WERI-Rb-1 (cell line): ENCODE measurements at regions not wholly inside any gene's neighbourhood (a gene's known extent, or its start where the extent isn't known, plus 50 kb on each side); places are given as distances from the start of the nearest gene placed in this dataset.

Source experiments
- DNase-seq: peaks from one replicate; pipeline ENCODE4 v3.0.0-alpha.2; 2020
- H3K27ac ChIP-seq: fragments of 250-450 bp; sonication (Bioruptor Pico); 2 replicates; pipeline ENCODE4 v1.5.1; 2020; ENCODE audit warnings: mild to moderate bottlenecking, moderate library complexity
- H3K27me3 ChIP-seq: fragments of 250-450 bp; sonication (Bioruptor Pico); 2 replicates; pipeline ENCODE4 v1.5.1; 2021; ENCODE audit warnings: mild to moderate bottlenecking, low read depth, moderate library complexity; ENCODE audit not compliant: insufficient read depth, severe bottlenecking
- H3K36me3 ChIP-seq: fragments of 250-450 bp; sonication (Bioruptor Pico); 2 replicates; pipeline ENCODE4 v1.5.1; 2020; ENCODE audit warnings: mild to moderate bottlenecking, moderate library complexity
- H3K4me3 ChIP-seq: 2 replicates; pipeline ENCODE4 v1.5.1; 2011; ENCODE audit warnings: low read depth, mild to moderate bottlenecking, control low read depth, low read length
- H3K9me3 ChIP-seq: fragments of 250-450 bp; sonication (Bioruptor Pico); 2 replicates; pipeline ENCODE4 v1.5.1; 2021; ENCODE audit warnings: mild to moderate bottlenecking, moderate library complexity; ENCODE audit not compliant: severe bottlenecking
- TF ChIP-seq, protein P1 (sequence below): IDR thresholded peaks from 2 replicates; pipeline ENCODE4 v1.5.1; 2011; ENCODE audit warnings: low read depth, mild to moderate bottlenecking, control low read depth, inconsistent platforms, low read length

DNA sequence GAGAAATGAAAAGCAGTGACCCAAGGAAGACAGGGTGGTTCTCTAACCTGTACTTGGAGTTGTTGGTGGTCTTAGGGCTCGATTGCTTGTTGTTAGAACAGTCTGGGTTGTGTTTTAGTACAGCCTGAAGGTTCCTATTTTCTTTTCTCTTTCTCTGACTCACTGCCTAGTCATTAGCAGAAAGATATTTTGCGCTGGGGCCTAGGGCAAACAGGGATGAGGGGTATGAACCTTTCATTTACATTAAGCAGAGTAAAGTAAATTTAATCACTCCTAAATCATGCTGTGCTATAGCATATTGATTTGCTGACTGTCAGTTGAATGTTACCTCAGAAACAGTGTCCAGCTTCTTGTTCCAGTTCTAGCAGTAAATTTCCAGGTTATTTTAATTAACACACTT is 197.2 kb downstream of the RWDD3 start:
- TF ChIP-seq, protein P1, sequence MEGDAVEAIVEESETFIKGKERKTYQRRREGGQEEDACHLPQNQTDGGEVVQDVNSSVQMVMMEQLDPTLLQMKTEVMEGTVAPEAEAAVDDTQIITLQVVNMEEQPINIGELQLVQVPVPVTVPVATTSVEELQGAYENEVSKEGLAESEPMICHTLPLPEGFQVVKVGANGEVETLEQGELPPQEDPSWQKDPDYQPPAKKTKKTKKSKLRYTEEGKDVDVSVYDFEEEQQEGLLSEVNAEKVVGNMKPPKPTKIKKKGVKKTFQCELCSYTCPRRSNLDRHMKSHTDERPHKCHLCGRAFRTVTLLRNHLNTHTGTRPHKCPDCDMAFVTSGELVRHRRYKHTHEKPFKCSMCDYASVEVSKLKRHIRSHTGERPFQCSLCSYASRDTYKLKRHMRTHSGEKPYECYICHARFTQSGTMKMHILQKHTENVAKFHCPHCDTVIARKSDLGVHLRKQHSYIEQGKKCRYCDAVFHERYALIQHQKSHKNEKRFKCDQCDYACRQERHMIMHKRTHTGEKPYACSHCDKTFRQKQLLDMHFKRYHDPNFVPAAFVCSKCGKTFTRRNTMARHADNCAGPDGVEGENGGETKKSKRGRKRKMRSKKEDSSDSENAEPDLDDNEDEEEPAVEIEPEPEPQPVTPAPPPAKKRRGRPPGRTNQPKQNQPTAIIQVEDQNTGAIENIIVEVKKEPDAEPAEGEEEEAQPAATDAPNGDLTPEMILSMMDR = no peak
- DNase-seq = no peak
- H3K27me3 ChIP-seq = no peaks in the 10 kb centered on the region
- H3K36me3 ChIP-seq = no peaks in the 10 kb centered on the region
- no peak overlapping the region for H3K4me3 ChIP-seq
- H3K27ac ChIP-seq = no peak overlapping the region
- H3K9me3 ChIP-seq = no peaks in the 10 kb centered on the region

DNA sequence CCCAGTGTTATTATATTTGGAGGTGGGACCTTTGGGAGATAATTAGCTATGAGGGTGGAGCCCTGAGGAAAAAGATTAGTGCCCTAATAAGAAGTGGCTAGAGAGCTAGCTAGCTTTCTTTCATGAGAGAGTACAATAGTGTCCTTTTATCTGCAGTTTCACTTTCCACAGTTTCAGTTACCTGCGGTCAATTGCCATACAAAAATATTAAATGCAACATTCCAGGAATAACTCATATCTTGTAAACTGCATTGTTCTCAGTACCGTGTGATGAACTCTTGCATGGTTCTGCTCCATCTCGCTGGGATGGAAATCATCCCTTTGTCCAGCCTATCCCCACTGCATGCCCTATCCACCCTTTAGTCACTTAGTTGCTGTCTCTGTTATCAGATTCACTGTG is 201.6 kb downstream of the RWDD3 start:
- Histone ChIP-seq H3K36me3 (no peaks in the 10 kb centered on the region), H3K9me3 (no peaks in the 10 kb centered on the region), H3K27ac (no peak overlapping the region), H3K4me3 (no peak overlapping the region), H3K27me3 (no peaks in the 10 kb centered on the region)
- DNase-seq = no peak
- TF ChIP-seq, protein P1 = no peak

DNA sequence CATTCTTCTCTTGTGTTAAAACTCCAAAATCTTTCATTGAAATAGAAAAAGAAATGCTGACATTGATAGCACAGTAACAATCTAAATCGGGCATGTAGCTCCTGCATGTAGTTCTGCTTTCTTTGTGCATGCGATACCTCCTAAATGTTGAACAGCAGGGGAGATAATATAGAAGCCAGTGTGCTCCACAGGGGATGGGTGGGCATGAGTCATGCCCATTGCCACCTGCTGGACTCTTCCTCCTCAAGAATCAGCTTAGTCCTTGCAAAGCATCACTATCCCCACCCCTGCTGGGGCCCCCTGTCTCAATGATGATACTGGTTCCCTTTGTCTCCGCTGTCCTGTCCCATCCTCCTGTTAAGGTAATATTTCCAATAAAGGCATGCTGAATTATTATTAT is 203.0 kb downstream of the RWDD3 start:
- H3K4me3 ChIP-seq = no peak overlapping the region
- H3K9me3 ChIP-seq = no peaks in the 10 kb centered on the region

DNA sequence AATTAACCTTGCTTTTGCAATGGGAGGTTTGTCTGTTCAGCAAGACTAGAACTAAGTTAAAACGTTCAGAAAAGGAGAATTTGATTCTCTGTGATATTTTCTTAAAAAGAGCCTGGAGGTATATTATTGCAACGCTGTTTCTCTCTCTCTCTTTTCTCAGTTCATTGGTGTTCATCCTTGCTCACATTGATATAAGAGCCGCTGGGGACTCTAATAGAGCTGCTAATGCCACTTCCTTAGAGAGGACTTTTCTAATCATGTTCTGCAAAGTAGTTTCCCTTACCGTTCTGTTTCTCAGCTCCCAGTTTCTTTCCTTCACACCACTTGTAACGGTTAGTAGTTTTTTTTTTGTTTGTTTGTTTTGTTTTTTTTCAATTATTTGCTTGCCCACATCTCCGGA is 203.8 kb downstream of the RWDD3 start:
- no peak for DNase-seq
- no peaks in the 10 kb centered on the region for H3K27me3 ChIP-seq

More for the DNA sequence above, 203.0 kb downstream of the RWDD3 start:
- TF ChIP-seq, protein P1 = no peak
- Histone ChIP-seq H3K27ac (no peak overlapping the region), H3K27me3 (no peaks in the 10 kb centered on the region), H3K36me3 (no peaks in the 10 kb centered on the region)
- DNase-seq = no peak

DNA sequence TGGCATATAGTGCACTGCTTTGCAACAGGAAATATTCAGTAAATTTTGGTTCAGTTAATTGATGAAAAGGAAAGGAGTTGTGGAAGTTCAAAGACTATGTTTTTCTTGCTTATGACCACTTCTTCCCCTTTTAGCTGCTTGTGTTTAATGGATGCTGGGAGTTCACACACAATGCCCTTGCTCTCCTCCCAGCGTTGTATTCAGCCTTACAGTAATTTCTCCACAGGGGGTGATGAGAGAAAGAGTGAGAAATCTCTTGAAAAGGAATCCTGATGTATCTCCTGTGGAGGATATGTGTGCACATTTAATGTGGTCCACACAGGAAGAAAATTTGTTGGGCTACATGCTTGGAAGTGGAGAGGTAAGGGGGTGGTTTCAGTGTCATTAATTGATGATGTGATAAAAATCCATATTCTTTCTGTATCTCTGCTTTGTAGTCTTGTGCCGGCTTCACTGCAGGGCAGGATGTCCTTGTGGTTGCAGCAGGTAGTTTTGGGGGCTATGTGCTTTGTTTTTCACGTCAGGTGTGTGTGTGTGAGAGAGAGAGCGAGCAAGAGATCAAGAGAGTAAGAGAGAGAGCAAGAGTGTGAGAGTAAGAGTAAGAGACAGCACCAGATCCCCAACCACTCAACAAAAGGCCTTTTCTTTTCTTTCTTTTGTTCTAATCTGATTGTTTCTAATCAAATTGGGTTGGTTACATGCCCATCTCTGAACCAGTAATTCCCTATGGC is 204.4 kb downstream of the RWDD3 start:
- no peak for DNase-seq
- TF ChIP-seq, protein P1 = no peak
- Histone ChIP-seq H3K4me3 (no peak overlapping the region), H3K27ac (no peak overlapping the region), H3K9me3 (no peaks in the 10 kb centered on the region), H3K27me3 (no peaks in the 10 kb centered on the region), H3K36me3 (no peaks in the 10 kb centered on the region)

More for the DNA sequence above, 203.8 kb downstream of the RWDD3 start:
- Histone ChIP-seq H3K9me3 (no peaks in the 10 kb centered on the region), H3K4me3 (no peak overlapping the region), H3K36me3 (no peaks in the 10 kb centered on the region), H3K27ac (no peak overlapping the region)
- TF ChIP-seq, protein P1 = no peak

DNA sequence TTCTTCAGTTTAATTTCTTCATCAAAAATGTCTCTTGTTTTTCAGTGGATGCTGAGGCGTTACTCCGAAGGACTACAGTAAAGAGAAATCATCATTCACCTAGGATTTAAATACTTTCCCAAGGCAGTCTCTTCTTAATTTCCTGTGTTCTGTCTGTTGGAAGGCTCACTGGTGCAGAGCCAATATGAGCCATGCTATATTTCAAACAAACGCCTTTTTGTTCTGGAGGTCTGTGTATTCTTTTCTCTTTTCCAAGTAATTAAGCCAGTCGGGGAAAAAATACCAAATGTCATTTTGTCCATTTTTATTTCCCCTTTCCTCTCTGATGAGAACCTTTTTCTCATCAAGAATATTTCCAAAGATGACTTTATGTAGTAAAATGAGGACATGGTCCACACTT is 206.5 kb downstream of the RWDD3 start:
- DNase-seq = no peak
- no peaks in the 10 kb centered on the region for H3K36me3 ChIP-seq
- no peaks in the 10 kb centered on the region for H3K9me3 ChIP-seq
- TF ChIP-seq, protein P1 = no peak
- H3K27me3 ChIP-seq = no peaks in the 10 kb centered on the region
- H3K4me3 ChIP-seq = no peak overlapping the region
- no peak overlapping the region for H3K27ac ChIP-seq
